IPS DF 6.9 (cell line): ENCODE measurements at regions not wholly inside any gene's neighbourhood (a gene's known extent, or its start where the extent isn't known, plus 50 kb on each side); places are given as distances from the start of the nearest gene placed in this dataset.

ENCODE experiments used
- DNase-seq: peaks from one replicate; pipeline ENCODE4 v3.0.0-alpha.2; 2013; ENCODE audit warnings: low read depth, low spot score
- H3K27ac ChIP-seq: one replicate; pipeline ENCODE4 v1.5.1; 2013; ENCODE audit warnings: low read length, control low read depth
- H3K27me3 ChIP-seq: 2 replicates; pipeline ENCODE4 v1.6.1; 2013; ENCODE audit warnings: mild to moderate bottlenecking, low read length; ENCODE audit not compliant: control insufficient read depth, insufficient read depth
- H3K36me3 ChIP-seq: 2 replicates; pipeline ENCODE4 v1.6.1; 2013; ENCODE audit warnings: low read length; ENCODE audit not compliant: control insufficient read depth, insufficient read depth
- H3K4me1 ChIP-seq: 2 replicates; pipeline ENCODE4 v1.6.1; 2013; ENCODE audit warnings: low read length; ENCODE audit not compliant: control insufficient read depth, insufficient read depth
- H3K4me3 ChIP-seq: 2 replicates; pipeline ENCODE4 v1.5.1; 2013; ENCODE audit warnings: mild to moderate bottlenecking, low read length
- H3K9me3 ChIP-seq: 2 replicates; pipeline ENCODE4 v1.6.1; 2013; ENCODE audit warnings: low read length, inconsistent platforms; ENCODE audit not compliant: control insufficient read depth, insufficient read depth
- WGBS: extraction: QIAGEN DNeasy Blood & Tissue Kit; methylation state at CpG from one replicate; pipeline ENCODE4 v1.1.7; 2013; ENCODE audit warnings: mixed read lengths, missing lambda C conversion rate; ENCODE audit not compliant: insufficient read length, insufficient coverage; 5-methylcytosine and 5-hydroxymethylcytosine counted together

DNA sequence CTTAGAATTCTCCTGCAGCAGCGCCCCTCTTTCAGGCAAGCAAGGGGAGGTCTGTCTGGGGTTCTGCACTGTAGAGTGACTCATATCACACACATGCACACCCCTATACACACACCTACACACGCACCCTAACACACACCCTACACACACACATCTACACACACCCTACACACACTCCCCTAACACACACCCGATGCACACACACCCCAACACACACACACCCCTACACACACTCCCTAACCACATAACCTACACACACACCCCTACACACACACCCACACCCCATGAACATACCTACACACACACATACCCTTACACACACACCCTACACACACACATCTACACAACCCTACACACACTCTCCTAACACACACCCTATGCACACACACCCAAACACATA is 493.2 kb downstream of the IRS2 start:
- Histone ChIP-seq H3K4me3 (no peak overlapping the region), H3K27ac (no peak overlapping the region), H3K27me3 (no peaks in the 10 kb centered on the region), H3K36me3 (no peaks in the 10 kb centered on the region; the same call in 1 of the 2 replicates), H3K4me1 (no peaks in the 10 kb centered on the region), H3K9me3 (no peaks in the 10 kb centered on the region)
- no peak for DNase-seq
- 96% methylated on average over 2 of the region's 3 CpGs for WGBS

DNA sequence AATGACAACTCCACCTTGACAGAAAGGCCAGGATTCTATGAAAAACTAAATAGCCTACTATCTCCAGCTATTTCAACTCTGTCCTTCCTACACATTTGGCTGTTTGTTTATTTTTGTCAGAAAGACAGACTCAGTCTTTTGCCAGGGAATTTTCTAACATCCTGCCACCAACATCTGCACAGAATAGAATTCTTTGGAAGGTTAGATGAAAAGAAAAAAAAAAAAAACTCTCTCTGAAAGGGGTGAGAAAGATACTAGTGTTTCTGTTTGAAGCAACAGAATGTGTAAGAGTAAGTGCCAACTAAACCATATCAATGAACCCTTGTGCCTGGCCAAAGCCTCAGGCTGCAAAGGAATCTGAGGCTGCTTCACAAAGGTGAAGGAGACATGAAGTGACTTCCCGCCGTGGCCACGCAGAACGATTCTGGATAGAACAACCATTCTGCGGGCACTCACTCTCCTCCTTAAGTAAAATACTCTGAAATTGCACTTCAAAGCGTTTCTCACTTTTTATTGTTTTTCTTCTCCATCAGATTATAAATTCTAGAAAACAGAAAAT is 498.2 kb downstream of the IRS2 start:
- WGBS = no CpG with 5 or more reads among the region's 6 CpGs
- no peak overlapping the region for H3K4me3 ChIP-seq
- H3K4me1 ChIP-seq = no peaks in the 10 kb centered on the region
- DNase-seq = no peak
- no peaks in the 10 kb centered on the region for H3K36me3 ChIP-seq
- H3K27ac ChIP-seq = no peak overlapping the region
- H3K9me3 ChIP-seq = no peaks in the 10 kb centered on the region
- no peaks in the 10 kb centered on the region for H3K27me3 ChIP-seq

DNA sequence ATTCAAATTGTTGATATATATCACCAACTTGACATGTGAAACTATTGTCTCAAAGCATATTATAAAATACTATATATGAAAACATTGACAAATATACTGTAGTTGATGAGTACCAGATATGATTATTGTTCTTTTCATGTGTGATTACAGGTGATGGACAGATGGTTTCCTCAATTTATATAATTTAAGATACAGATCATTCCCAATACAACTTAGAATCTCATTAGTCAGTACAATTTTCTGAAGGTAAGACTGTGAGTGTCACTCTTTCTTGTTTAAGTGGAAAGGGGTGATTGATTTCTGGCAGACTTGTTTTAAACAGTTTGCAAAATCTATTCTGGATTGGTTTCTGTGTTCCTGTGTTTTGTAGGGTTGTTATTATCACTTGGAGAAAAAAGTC is 498.8 kb downstream of the IRS2 start:
- DNase-seq = no peak
- H3K27ac ChIP-seq = no peak overlapping the region
- no peaks in the 10 kb centered on the region for H3K9me3 ChIP-seq
- H3K27me3 ChIP-seq = no peaks in the 10 kb centered on the region
- no peak overlapping the region for H3K4me3 ChIP-seq
- H3K36me3 ChIP-seq = no peaks in the 10 kb centered on the region
- H3K4me1 ChIP-seq = no peaks in the 10 kb centered on the region

DNA sequence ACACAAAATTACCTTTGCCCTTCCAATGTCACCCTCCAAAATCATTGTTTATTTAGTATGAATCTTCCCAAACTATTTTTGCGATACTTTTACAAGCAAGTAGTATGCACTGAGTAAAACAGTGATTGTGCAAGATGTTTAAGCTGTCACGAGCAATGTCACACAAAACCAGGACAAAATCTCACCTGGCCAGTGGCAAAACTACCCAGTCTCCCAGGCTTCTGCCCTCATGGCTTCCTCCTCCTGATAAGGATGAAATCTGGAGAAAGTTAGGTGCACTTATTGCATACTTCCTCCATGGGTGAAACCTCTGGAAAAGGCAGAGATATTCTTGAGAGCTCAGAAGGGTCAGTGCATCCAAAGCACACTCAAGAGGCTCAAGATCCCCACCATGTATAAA is 500.8 kb downstream of the IRS2 start:
- no peak overlapping the region for H3K27ac ChIP-seq

DNA sequence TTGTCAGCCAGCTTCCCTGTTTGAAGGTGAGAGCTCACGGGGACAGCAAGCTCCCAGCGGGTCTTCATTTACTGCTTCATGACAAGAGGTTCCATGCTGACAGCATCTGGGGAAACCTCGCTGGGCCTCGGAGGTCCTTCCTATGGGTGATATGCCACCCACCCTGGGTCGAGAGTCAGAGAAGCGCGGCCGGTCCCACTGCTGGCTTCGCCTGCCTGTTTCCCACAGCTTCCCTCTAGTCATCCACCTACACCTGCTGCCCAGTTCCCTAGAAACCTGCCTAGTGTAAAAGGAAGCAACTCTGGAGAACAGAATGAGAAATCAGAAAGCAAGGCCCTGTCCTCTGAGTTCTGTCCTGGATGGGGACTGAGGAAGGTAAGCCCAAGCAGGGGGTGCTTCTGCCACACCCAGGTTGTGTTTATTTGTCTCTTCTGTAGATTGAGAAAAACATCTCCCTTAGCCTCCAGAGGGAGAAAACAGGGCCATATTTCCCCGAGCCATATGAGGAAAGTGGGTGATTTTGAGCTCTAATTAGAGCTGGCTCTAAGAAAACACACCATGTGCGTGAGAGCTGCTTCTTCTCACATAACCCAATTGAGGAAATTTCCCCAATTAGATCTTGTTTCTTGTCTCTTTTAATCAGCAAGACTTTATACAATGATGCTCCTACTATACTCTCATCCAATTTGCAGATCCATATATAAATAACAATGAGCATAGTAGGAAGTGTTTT is 504.3 kb downstream of the IRS2 start:
- H3K4me3 ChIP-seq = no peak overlapping the region
- no peaks in the 10 kb centered on the region for H3K36me3 ChIP-seq
- no peaks in the 10 kb centered on the region for H3K27me3 ChIP-seq
- no peak for DNase-seq
- WGBS = no CpG with 5 or more reads among the region's 11 CpGs
- no peaks in the 10 kb centered on the region for H3K4me1 ChIP-seq
- no peak overlapping the region for H3K27ac ChIP-seq
- H3K9me3 ChIP-seq = no peaks in the 10 kb centered on the region

More for the DNA sequence above, 500.8 kb downstream of the IRS2 start:
- DNase-seq = no peak
- H3K9me3 ChIP-seq = no peaks in the 10 kb centered on the region
- no peaks in the 10 kb centered on the region for H3K27me3 ChIP-seq
- H3K36me3 ChIP-seq = no peaks in the 10 kb centered on the region
- no peaks in the 10 kb centered on the region for H3K4me1 ChIP-seq
- H3K4me3 ChIP-seq = no peak overlapping the region
- WGBS = no CpG with 5 or more reads among the region's 2 CpGs

DNA sequence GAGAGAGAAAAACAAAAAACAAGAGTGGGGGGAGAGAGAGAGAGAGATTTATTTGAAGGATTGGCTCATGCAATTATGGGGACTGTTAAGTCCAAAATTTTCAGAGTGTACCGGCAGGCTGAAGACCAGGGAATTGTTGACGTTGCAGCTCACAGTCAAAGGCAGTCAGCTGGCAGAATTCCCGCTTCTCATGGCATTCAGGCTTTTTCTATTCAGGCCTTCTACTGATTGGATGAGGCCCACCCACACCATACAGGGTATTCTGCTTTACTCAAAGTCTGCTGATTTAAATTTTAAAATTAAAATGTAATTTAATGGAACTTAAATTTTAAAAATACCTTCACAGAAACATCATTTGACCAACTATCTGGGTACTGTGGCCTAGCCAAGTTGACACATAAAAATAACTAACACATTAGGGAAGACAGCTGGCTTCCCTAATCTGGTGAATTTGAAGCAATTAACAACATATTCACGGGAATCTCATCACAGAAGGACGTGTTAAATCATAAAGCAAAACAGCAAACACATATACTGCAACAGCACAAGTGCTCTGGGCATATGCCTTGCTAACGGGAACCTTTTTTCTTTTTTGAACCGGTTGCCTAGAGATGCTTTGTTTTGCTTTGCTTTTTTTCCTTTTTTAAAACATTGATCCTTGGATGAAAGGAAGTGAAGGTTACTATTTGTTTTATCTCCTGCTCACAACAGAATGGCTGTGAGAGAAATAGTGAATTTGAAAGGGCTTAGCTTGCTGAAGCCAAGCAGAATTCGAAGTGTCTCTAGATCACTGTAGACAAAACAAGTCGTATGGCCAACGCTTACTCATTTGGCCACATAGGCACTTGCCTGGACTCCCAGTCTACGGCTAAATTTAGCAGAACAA is 505.1 kb downstream of the IRS2 start:
- no peaks in the 10 kb centered on the region for H3K27me3 ChIP-seq
- no peak overlapping the region for H3K27ac ChIP-seq
- no peaks in the 10 kb centered on the region for H3K36me3 ChIP-seq
- no peaks in the 10 kb centered on the region for H3K9me3 ChIP-seq
- no peaks in the 10 kb centered on the region for H3K4me1 ChIP-seq
- WGBS = no CpG with 5 or more reads among the region's 11 CpGs
- no peak for DNase-seq
- no peak overlapping the region for H3K4me3 ChIP-seq

DNA sequence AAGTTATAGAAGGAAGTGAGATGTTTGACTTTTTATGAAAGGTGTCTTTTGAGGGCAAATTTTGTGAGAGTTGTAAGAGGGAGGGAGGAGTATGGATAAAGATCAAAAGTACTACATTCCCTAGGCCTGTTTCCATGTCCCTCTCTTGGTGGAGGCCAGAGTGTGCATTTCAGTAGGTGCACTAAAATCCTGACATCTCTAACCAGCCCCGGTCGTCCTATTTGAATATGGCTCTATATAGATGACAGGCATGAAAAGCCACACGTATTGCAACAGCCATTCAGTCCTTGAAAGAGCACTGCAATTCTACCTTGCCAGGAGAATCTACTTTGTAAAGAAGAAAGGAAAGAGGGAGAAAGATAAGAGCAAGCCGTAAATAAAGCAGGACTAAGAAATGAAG is 510.1 kb downstream of the IRS2 start:
- no peaks in the 10 kb centered on the region for H3K36me3 ChIP-seq
- no peak overlapping the region for H3K27ac ChIP-seq
- DNase-seq = no peak
- H3K9me3 ChIP-seq = no peaks in the 10 kb centered on the region
- WGBS = no CpG with 5 or more reads among the region's 4 CpGs
- no peaks in the 10 kb centered on the region for H3K27me3 ChIP-seq
- no peaks in the 10 kb centered on the region; the same call in 1 of the 2 replicates for H3K4me1 ChIP-seq
- H3K4me3 ChIP-seq = no peak overlapping the region

DNA sequence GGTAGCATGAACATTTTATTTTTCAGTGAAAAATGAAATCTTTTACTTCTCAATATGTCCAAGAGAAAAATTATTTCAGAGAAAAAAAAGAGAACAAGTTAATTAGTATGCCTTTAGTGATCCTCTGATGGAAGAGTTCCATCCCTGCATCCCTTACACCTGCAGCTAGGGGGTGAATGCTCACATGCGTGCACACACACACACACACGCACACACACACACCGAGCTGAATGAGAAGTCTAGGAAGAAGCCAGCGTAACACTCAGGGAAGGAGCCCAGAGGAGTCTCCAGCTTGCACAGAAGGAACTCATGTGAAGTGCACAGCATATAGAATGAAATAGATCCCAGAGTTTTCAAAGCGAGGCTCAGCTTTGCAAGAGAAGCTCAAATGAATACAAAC is 510.5 kb downstream of the IRS2 start:
- DNase-seq = no peak
- Histone ChIP-seq H3K27ac (no peak overlapping the region), H3K4me3 (no peak overlapping the region), H3K27me3 (no peaks in the 10 kb centered on the region), H3K36me3 (no peaks in the 10 kb centered on the region), H3K9me3 (no peaks in the 10 kb centered on the region), H3K4me1 (peaks cover 1% of the 10 kb centered on the region; the same call in 1 of the 2 replicates)
- no CpG with 5 or more reads among the region's 5 CpGs for WGBS

DNA sequence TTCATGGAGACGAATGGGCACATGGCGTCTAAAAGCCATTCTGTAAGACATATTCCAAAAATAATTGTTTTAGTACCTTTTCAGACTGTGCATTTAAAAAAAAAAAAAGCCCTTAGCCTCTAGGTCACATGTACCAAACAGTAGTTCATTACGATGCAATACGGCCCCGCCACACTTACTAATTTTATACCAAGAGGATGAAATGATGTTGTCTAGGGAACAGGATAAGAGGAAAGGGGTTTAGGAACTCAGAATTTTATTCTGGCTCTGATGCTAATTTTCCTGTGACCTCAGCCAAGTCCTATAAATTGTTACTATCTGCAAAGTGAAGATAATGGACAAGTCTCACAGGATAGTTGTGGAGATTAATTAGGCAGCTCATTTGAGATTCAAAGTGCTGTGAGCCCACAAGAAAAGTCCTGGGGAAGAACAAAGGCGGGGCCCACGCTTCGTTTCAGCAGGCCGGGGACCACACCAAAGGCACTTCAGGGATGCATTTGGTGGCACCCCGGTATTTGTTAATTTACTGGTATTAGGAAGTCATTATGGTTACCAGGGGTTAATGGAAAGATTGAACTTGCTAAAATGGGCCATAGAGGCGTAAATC is 511.1 kb downstream of the IRS2 start:
- DNase-seq = no peak
- H3K36me3 ChIP-seq = no peaks in the 10 kb centered on the region
- H3K27me3 ChIP-seq = no peaks in the 10 kb centered on the region
- peaks cover 1% of the 10 kb centered on the region; the same call in 1 of the 2 replicates for H3K4me1 ChIP-seq
- no peaks in the 10 kb centered on the region for H3K9me3 ChIP-seq
- no peak overlapping the region for H3K4me3 ChIP-seq
- H3K27ac ChIP-seq = no peak overlapping the region
- WGBS = no CpG with 5 or more reads among the region's 11 CpGs

DNA sequence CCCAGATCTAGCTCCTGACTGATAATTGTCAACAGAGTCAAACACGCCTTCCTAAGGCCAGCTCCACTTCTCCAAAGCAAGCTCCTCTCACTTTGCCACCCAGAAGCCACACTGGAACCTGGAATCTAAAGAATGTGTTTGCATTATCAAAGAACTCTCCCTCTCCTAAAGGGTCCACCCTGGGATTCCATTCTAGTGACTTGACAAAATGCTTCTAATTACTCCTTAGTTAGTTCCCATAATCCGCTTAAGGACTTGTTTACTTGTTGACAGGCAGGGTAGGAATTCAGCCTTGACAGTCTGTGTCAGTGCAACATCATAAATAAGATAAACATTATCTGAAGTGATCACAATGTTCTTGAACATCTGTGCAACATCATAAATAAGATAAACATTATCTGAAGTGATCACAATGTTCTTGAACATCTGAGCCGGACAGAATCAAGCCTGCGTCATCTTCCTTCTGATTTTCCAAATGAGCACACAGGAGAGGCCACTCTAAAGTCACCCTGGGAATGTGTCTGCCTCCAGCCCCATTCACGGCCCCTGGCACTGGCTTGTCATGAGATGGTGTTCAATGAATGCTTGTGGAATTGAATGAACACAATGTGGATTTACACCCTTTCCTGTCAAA is 512.1 kb downstream of the IRS2 start:
- Histone ChIP-seq H3K27ac (no peak overlapping the region), H3K4me3 (no peak overlapping the region), H3K36me3 (no peaks in the 10 kb centered on the region), H3K9me3 (no peaks in the 10 kb centered on the region), H3K4me1 (peaks cover 1% of the 10 kb centered on the region; the same call in 1 of the 2 replicates), H3K27me3 (no peaks in the 10 kb centered on the region)
- no CpG with 5 or more reads among the region's 5 CpGs for WGBS
- peak; percentile 41 for DNase-seq
